DOHH2 (cell line): ENCODE measurements at regions not wholly inside any gene's neighbourhood (a gene's known extent, or its start where the extent isn't known, plus 50 kb on each side); places are given as distances from the start of the nearest gene placed in this dataset.

Source experiments
- CTCF ChIP-seq: fragments of 200-600 bp; sonication (generic); IDR thresholded peaks from one replicate; pipeline ENCODE4 v1.5.1; 2014; ENCODE audit warnings: antibody characterized with exemption, mild to moderate bottlenecking, low read depth, low read length; ENCODE audit not compliant: poor library complexity, severe bottlenecking
- EZH2phosphoT487 ChIP-seq: fragments of 200-600 bp; sonication (generic); IDR thresholded peaks from 2 replicates; pipeline ENCODE4 v1.6.1; 2017; ENCODE audit warnings: borderline replicate concordance, mild to moderate bottlenecking, antibody characterized with exemption, low read length, moderate library complexity, mixed read lengths

DNA sequence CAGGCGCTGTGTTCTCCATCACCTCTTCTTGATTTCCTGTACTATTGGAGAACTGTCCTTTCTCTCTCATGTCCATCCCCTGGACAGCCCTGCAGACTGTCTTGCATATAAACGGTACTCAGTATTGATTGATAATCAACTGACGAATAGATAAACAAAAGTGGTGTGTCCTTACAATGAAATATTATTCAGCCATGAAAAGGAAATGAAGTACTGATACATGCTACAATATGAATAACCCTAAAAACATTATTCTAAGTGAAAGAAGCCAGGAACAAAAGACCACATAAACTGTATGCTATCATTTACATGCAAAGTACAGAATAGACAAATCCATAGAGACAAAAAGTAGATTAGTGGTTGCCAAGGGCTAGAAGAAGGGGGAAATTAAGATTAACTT, 77.6 kb downstream of the SDC1 start:
- no peak for TF ChIP-seq CTCF
- TF ChIP-seq EZH2phosphoT487: no peak
